IMR-90 (cell line): ENCODE measurements at regions not wholly inside any gene's neighbourhood (a gene's known extent, or its start where the extent isn't known, plus 50 kb on each side); places are given as distances from the start of the nearest gene placed in this dataset.
A peak's percentile ranks its signal among the peaks of the same experiment; 100 is the strongest.

Experiments used
- ATAC-seq: fragments of 200-7000 bp; cut with Tn5 transposase; 2 replicates; pipeline ENCODE4 v1.9.1; 2020; ENCODE audit warnings: low read depth, mild to moderate bottlenecking, moderate library complexity
- BruUV-seq: library from RNA; stranded (reverse); fragments of 400-500 nt; replicated peaks from 2 replicates; lab custom pipeline; 2021; lab: Mats Ljungman, UMichigan
- CTCF ChIA-PET: fragments of 300-600 bp; formaldehyde crosslinking; extraction: SDS; loops from one replicate; lab custom pipeline; 2021; ENCODE audit warnings: antibody characterized with exemption; lab: Yijun Ruan, JAX
- POLR2A ChIA-PET: fragments of 300-600 bp; sonication (Branson Sonifier 250); formaldehyde crosslinking; loops from one replicate; lab custom pipeline; 2022; ENCODE audit warnings: antibody characterized with exemption; ENCODE audit not compliant: unreplicated experiment; lab: Charles Lee
- DNase-seq: peaks from one replicate; pipeline ENCODE4 v3.0.0; 2013
- H2AFZ ChIP-seq: replicated peaks from 2 replicates; pipeline ENCODE3; 2013; ENCODE audit warnings: low read length, mild to moderate bottlenecking; ENCODE audit not compliant: poor library complexity
- H2AK5ac ChIP-seq: 2 replicates; pipeline ENCODE4 v1.6.1; 2013; ENCODE audit warnings: low read depth, low read length, inconsistent platforms
- H2AK9ac ChIP-seq: replicated peaks from 2 replicates; pipeline ENCODE3; 2013; ENCODE audit warnings: mild to moderate bottlenecking, low read depth, low read length, moderate library complexity; ENCODE audit not compliant: poor library complexity
- H2BK120ac ChIP-seq: 2 replicates; pipeline ENCODE4 v1.6.1; 2013; ENCODE audit warnings: low read depth, low read length, inconsistent platforms
- H2BK15ac ChIP-seq: 3 replicates; pipeline ENCODE4 v1.6.1; 2013; ENCODE audit warnings: low read depth, low read length, inconsistent platforms
- H2BK20ac ChIP-seq: 2 replicates; pipeline ENCODE4 v1.6.1; 2013; ENCODE audit warnings: low read depth, mild to moderate bottlenecking, inconsistent platforms, low read length, moderate library complexity
- H2BK5ac ChIP-seq: 2 replicates; pipeline ENCODE4 v1.6.1; 2013; ENCODE audit warnings: mild to moderate bottlenecking, low read depth, low read length, inconsistent platforms; ENCODE audit not compliant: poor library complexity, severe bottlenecking
- H3K14ac ChIP-seq: replicated peaks from 2 replicates; pipeline ENCODE4 v1.6.1; 2013; ENCODE audit warnings: low read depth, low read length, inconsistent platforms
- H3K18ac ChIP-seq: 2 replicates; pipeline ENCODE4 v1.6.1; 2013; ENCODE audit warnings: low read depth, low read length, control low read depth
- H3K23ac ChIP-seq: 2 replicates; pipeline ENCODE4 v1.6.1; 2013; ENCODE audit warnings: low read depth, low read length, inconsistent platforms
- H3K27ac ChIP-seq: 2 replicates; pipeline ENCODE4 v1.5.1; 2013; ENCODE audit warnings: mild to moderate bottlenecking, control low read depth, low read length; ENCODE audit not compliant: insufficient read depth
- H3K27me3 ChIP-seq: 2 replicates; pipeline ENCODE4 v1.6.1; 2013; ENCODE audit warnings: low read length; ENCODE audit not compliant: control insufficient read depth, insufficient read depth
- H3K36me3 ChIP-seq: 2 replicates; pipeline ENCODE4 v1.6.1; 2013; ENCODE audit warnings: low read length, mixed read lengths; ENCODE audit not compliant: control insufficient read depth, insufficient read depth
- H3K4ac ChIP-seq: 2 replicates; pipeline ENCODE4 v1.6.1; 2013; ENCODE audit warnings: low read depth, low read length, inconsistent platforms
- H3K4me1 ChIP-seq: 2 replicates; pipeline ENCODE4 v1.6.1; 2013; ENCODE audit warnings: low read length, mixed read lengths; ENCODE audit not compliant: control insufficient read depth, insufficient read depth
- H3K4me2 ChIP-seq: 2 replicates; pipeline ENCODE4 v1.6.1; 2013; ENCODE audit warnings: low read depth, mild to moderate bottlenecking, control low read depth, low read length, moderate library complexity
- H3K4me3 ChIP-seq: 2 replicates; pipeline ENCODE4 v1.5.1; 2013; ENCODE audit warnings: low read depth, mild to moderate bottlenecking, control low read depth, low read length, moderate library complexity; ENCODE audit not compliant: insufficient read depth
- H3K56ac ChIP-seq: 2 replicates; pipeline ENCODE4 v1.6.1; 2013; ENCODE audit warnings: low read length, inconsistent platforms; ENCODE audit not compliant: insufficient read depth; ENCODE audit errors: extremely low read depth
- H3K79me1 ChIP-seq, 2 experiments: 2 replicates each; pipeline ENCODE4 v1.6.1; 2013; ENCODE audit warnings: low read length in 2 of 2, inconsistent platforms in 1 of 2, low read depth in 1 of 2
- H3K9ac ChIP-seq: 2 replicates; pipeline ENCODE4 v1.6.1; 2013; ENCODE audit warnings: low read depth, low read length, control low read depth
- H3K9me1 ChIP-seq: 2 replicates; pipeline ENCODE4 v1.6.1; 2013; ENCODE audit warnings: low read length, inconsistent platforms; ENCODE audit not compliant: insufficient read depth
- H3K9me3 ChIP-seq: 2 replicates; pipeline ENCODE4 v1.6.1; 2013; ENCODE audit warnings: low read length; ENCODE audit not compliant: control insufficient read depth, insufficient read depth
- H4K20me1 ChIP-seq: 2 replicates; pipeline ENCODE4 v1.6.1; 2013; ENCODE audit warnings: low read length, inconsistent platforms; ENCODE audit not compliant: insufficient read depth
- H4K5ac ChIP-seq: 2 replicates; pipeline ENCODE4 v1.6.1; 2013; ENCODE audit warnings: mild to moderate bottlenecking, low read depth, low read length, control low read depth
- H4K8ac ChIP-seq, 2 experiments: 2 replicates each; pipeline ENCODE4 v1.6.1; 2013; ENCODE audit warnings: low read depth in 2 of 2, low read length in 2 of 2, control low read depth in 1 of 2, inconsistent platforms in 1 of 2
- H4K91ac ChIP-seq: 2 replicates; pipeline ENCODE4 v1.6.1; 2013; ENCODE audit warnings: low read depth, low read length, inconsistent platforms; ENCODE audit not compliant: insufficient read depth
- BHLHE40 ChIP-seq: fragments of 150-350 bp; IDR thresholded peaks from 2 replicates; pipeline ENCODE4 v1.6.1; 2016; ENCODE audit warnings: mild to moderate bottlenecking, low read depth, low read length
- CEBPB ChIP-seq: IDR thresholded peaks from 2 replicates; pipeline ENCODE4 v1.6.1; 2012; ENCODE audit warnings: low read depth, low read length, improper control_type of control experiment
- CHD1 ChIP-seq: IDR thresholded peaks from 2 replicates; pipeline ENCODE4 v1.6.1; 2012; ENCODE audit warnings: low read depth, low read length, improper control_type of control experiment
- CTCF ChIP-seq: conservative IDR thresholded peaks from 2 replicates; pipeline ENCODE4 v1.5.1; 2012; ENCODE audit warnings: mild to moderate bottlenecking, low read depth, low read length, improper control_type of control experiment
- FOS ChIP-seq: fragments of 150-350 bp; IDR thresholded peaks from 2 replicates; pipeline ENCODE4 v1.6.1; 2016; ENCODE audit warnings: low read depth, low read length
- MAFK ChIP-seq: IDR thresholded peaks from 2 replicates; pipeline ENCODE4 v1.6.1; 2012; ENCODE audit warnings: low read depth, low read length, improper control_type of control experiment
- MAZ ChIP-seq: IDR thresholded peaks from 2 replicates; pipeline ENCODE4 v1.6.1; 2012; ENCODE audit warnings: low read depth, mild to moderate bottlenecking, low read length, improper control_type of control experiment, moderate library complexity, borderline replicate concordance
- MXI1 ChIP-seq: IDR thresholded peaks from 2 replicates; pipeline ENCODE4 v1.6.1; 2012; ENCODE audit warnings: low read depth, mild to moderate bottlenecking, low read length, moderate library complexity, borderline replicate concordance
- NFE2L2 ChIP-seq: fragments of 150-350 bp; IDR thresholded peaks from 2 replicates; pipeline ENCODE4 v1.6.1; 2016; ENCODE audit warnings: low read depth, mild to moderate bottlenecking, low read length
- POLR2A ChIP-seq: IDR thresholded peaks from 2 replicates; pipeline ENCODE4 v1.6.1; 2012; ENCODE audit warnings: mild to moderate bottlenecking, low read depth, low read length
- RAD21 ChIP-seq: IDR thresholded peaks from 2 replicates; pipeline ENCODE4 v1.6.1; 2012; ENCODE audit warnings: low read length, improper control_type of control experiment
- RCOR1 ChIP-seq: IDR thresholded peaks from 2 replicates; pipeline ENCODE4 v1.6.1; 2012; ENCODE audit warnings: mild to moderate bottlenecking, low read length, improper control_type of control experiment; ENCODE audit not compliant: insufficient replicate concordance
- RFX5 ChIP-seq: IDR thresholded peaks from 2 replicates; pipeline ENCODE4 v1.8.0; 2012; ENCODE audit warnings: low read depth, mild to moderate bottlenecking, low read length, moderate library complexity
- SMC3 ChIP-seq: fragments of 150-350 bp; IDR thresholded peaks from 2 replicates; pipeline ENCODE4 v1.6.1; 2016; ENCODE audit warnings: low read depth, mild to moderate bottlenecking, antibody characterized with exemption, low read length, moderate library complexity
- WGBS, 2 experiments: methylation state at CpG; one replicate each; pipeline versions ENCODE4 v1.1.5 to v1.1.7; 2013; ENCODE audit warnings: missing lambda C conversion rate in 2 of 2; ENCODE audit not compliant: insufficient read length in 1 of 2; ENCODE audit errors: extremely low coverage in 2 of 2; 5-methylcytosine and 5-hydroxymethylcytosine counted together
- dilution Hi-C: fragments of 300-500 bp; cut with HindIII; formaldehyde crosslinking; loops from one replicate; pipeline ENCODE4 v1.14.3; 2018; ENCODE audit warnings: low sequenced_read_pairs; ENCODE audit not compliant: unreplicated experiment
- in situ Hi-C: fragments of 300-500 bp; cut with MboI; formaldehyde crosslinking; loops from 3 replicates; pipeline ENCODE4 v1.14.3; 2019; ENCODE audit warnings: low sequenced_read_pairs, inconsistent platforms, mixed read lengths
- intact Hi-C: fragments of 100-400 bp; cut with micrococcal nuclease; formaldehyde crosslinking; loops from 2 replicates; pipeline ENCODE4 v1.10.0; 2022
- TF ChIP-seq, protein P1 (sequence below): fragments of 150-350 bp; IDR thresholded peaks from 2 replicates; pipeline ENCODE4 v1.6.1; 2017; ENCODE audit warnings: mild to moderate bottlenecking, antibody characterized with exemption, low read length, low read depth
- TF ChIP-seq, protein P2 (sequence below): fragments of 150-350 bp; IDR thresholded peaks from 2 replicates; pipeline ENCODE4 v1.6.1; 2016; ENCODE audit warnings: low read depth, mild to moderate bottlenecking, low read length, moderate library complexity, borderline replicate concordance

GRCh38 chr11:70536051-70536877 lies 137.9 kb downstream of the CTTN start:
- no peak overlapping the region for H3K27ac ChIP-seq
- no peaks in the 10 kb centered on the region for H3K9me1 ChIP-seq
- in situ Hi-C loops (no loop called here), intact Hi-C loops (no loop called here), dilution Hi-C loops (no loop called here)
- no peaks in the 10 kb centered on the region; the same call in 1 of the 2 replicates for H4K20me1 ChIP-seq
- no peaks in the 10 kb centered on the region for H3K79me1 ChIP-seq
- H2BK120ac ChIP-seq, result no peak overlapping the region
- BruUV-seq, result no TSS peak
- H3K18ac ChIP-seq, result no peak overlapping the region
- H3K4me1 ChIP-seq, result no peaks in the 10 kb centered on the region
- H4K5ac ChIP-seq, result no peak overlapping the region
- H4K8ac ChIP-seq, result no peak overlapping the region
- H3K9me3 ChIP-seq, result peaks cover 4% of the 10 kb centered on the region; the same call in 1 of the 2 replicates
- H3K4me2 ChIP-seq, result no peak overlapping the region
- H3K4ac ChIP-seq, result no peak overlapping the region
- ChIA-PET CTCF (no interaction called here), POLR2A (no interaction called here)
- H2AK9ac ChIP-seq, result peak overlapping the region; percentile 65
- no peaks in the 10 kb centered on the region for H3K27me3 ChIP-seq
- no peak overlapping the region for H2BK20ac ChIP-seq
- no peak overlapping the region for H3K56ac ChIP-seq
- no peaks in the 10 kb centered on the region for H3K36me3 ChIP-seq
- WGBS, 2 experiments, result 76% methylated on average over 8 of the region's 20 CpGs; no CpG with 5 or more reads in 1 of the 2 experiments
- no peak for TF ChIP-seq CEBPB
- no peak for TF ChIP-seq FOS
- TF ChIP-seq, protein P1, sequence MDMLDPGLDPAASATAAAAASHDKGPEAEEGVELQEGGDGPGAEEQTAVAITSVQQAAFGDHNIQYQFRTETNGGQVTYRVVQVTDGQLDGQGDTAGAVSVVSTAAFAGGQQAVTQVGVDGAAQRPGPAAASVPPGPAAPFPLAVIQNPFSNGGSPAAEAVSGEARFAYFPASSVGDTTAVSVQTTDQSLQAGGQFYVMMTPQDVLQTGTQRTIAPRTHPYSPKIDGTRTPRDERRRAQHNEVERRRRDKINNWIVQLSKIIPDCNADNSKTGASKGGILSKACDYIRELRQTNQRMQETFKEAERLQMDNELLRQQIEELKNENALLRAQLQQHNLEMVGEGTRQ, result no peak
- TF ChIP-seq NFE2L2, result no peak
- no peak for TF ChIP-seq RCOR1
- TF ChIP-seq CTCF, result no peak
- no peak for TF ChIP-seq MAZ
- TF ChIP-seq BHLHE40, result no peak
- TF ChIP-seq, protein P2, sequence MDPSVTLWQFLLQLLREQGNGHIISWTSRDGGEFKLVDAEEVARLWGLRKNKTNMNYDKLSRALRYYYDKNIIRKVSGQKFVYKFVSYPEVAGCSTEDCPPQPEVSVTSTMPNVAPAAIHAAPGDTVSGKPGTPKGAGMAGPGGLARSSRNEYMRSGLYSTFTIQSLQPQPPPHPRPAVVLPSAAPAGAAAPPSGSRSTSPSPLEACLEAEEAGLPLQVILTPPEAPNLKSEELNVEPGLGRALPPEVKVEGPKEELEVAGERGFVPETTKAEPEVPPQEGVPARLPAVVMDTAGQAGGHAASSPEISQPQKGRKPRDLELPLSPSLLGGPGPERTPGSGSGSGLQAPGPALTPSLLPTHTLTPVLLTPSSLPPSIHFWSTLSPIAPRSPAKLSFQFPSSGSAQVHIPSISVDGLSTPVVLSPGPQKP, result no peak
- TF ChIP-seq POLR2A, result no peak
- TF ChIP-seq RAD21, result no peak
- TF ChIP-seq MAFK, result no peak
- no peak for TF ChIP-seq CHD1
- TF ChIP-seq MXI1, result no peak
- no peak for TF ChIP-seq SMC3
- no peak for TF ChIP-seq RFX5
- H2AK5ac ChIP-seq, result no peak overlapping the region
- H3K9ac ChIP-seq, result no peak overlapping the region
- no peak overlapping the region for H3K4me3 ChIP-seq
- ATAC-seq, result no peak
- DNase-seq, result no peak
- H3K14ac ChIP-seq, result no peak overlapping the region
- H2AFZ ChIP-seq, result no peak overlapping the region
- H3K23ac ChIP-seq, result no peak overlapping the region
- no peak overlapping the region for H2BK5ac ChIP-seq
- no peak overlapping the region for H4K91ac ChIP-seq
- H2BK15ac ChIP-seq, result no peak overlapping the region
